ENCODE measurements at regions not wholly inside any gene's neighbourhood (a gene's known extent, or its start where the extent isn't known, plus 50 kb on each side); places are given as distances from the start of the nearest gene placed in this dataset.
"Not testable (repeated sequence)": the region's sequence is repeated elsewhere in the genome, so short reads cannot be mapped to it uniquely, and the experiment has no call there.

DNA sequence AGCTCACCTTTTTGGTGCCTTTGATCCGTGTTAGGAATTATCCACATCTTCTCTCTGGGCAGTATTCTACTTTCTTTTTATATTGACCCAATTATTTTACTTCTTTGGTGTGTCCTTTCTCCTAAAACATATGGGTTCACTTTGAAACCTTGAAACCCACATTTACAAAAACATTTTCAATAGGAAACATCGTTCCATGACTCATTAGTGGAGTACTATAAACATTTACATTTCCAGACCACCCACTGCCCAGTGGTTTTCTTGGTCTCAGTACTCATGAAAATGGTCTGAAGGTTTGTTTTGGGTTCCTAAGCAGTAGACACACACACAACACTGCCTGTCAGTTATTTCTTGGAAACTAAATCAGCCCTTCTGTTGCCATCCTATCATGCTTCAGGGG is 111.7 kb upstream of the LPCAT1 start:
- DNase-seq (ENCODE audit: low spot score), result not testable (repeated sequence)

DNA sequence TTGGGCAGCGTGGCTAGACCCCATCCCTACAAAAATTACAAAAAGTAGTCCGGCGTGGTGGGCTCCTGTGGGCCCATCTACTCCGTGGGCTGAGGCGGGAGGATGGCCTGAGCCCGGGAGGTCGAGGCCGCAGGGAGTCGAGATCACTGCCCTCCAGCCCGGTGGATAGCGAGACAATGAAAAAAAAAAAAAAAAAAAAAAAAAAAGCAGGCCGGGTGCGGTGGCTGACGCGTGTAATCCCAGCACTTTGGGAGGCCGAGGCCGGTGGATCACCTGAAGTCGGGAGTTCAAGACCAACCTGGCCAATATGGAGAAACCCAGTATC is 110.5 kb upstream of the LPCAT1 start:
- no peak for DNase-seq (ENCODE audit: low spot score)

DNA sequence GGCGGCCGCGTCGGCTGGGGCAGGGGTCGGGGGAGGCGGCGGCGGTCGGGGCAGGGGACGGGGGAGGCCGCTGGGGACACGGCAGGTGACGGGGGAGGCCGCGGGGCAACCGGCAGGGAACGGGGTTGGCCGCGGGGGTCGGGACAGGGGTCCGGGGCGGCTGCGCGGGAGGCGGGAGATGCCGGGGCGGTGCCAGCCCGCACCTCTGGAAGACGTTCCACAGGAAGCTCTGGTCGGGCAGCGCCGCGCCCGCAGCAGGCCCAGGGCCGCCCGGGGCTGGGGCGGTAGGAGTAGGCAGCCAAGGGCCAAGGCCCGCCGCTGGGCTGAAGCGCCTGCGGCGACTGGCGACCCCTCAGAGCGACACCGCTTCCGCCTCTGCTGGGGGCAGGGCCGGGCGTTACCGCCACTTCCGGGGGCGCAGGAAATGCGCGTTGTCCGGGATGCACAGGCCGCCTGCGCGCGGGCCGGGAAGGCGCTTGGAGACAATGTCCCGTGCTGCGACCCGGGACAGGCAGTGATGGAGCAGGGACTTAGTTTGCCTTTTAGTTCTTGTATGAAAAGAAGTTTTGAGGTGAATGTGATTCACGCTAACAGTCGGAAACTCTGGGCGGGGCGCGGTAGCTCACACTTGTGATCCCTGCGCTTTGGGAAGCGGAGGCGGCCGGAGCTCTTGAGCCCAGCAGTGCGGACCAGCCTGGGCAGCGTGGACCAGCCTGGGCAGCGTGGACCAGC is 110.0 kb upstream of the LPCAT1 start:
- DNase-seq (ENCODE audit: low spot score), result peak; percentile 88

DNA sequence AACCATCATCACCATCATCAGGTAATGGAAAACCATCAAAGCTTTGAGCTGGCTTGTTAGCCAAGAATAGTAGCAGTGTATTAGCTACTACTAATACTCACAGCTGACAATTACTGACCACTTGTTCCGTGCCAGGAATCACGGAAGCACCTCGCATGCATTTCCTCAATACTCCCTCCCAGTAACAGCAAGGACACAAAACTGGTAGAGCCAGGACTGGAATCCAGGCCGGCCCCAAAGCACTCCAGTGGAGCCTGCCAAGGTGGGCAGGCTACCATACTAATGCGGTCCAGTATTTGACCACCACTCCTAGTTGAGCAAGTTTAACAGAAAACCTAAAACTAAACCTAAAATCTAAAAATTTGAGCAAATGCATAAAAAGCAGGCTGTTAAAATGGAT is 107.2 kb upstream of the LPCAT1 start:
- not testable (repeated sequence) for DNase-seq (ENCODE audit: low spot score)

DNA sequence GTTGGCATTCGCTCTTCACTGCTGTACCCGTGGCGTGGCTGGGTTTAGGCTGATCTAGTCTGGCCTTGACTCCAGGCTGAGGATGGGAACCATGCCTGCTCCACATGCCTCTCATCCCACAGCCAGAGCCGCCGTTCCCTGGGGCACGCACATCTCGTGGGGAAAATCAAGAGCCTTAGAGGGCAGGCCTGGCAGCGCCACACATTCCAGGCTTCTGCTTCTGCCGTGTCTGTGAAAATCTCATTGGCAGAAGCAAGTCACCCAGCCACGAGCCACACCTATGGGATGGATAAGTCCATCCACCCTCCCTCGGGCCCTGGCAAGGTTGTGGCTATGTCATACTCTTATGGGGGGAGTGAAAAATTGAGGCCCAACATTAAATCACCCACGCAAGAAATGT is 102.6 kb upstream of the LPCAT1 start:
- DNase-seq (ENCODE audit: low spot score), result not testable (repeated sequence)

DNA sequence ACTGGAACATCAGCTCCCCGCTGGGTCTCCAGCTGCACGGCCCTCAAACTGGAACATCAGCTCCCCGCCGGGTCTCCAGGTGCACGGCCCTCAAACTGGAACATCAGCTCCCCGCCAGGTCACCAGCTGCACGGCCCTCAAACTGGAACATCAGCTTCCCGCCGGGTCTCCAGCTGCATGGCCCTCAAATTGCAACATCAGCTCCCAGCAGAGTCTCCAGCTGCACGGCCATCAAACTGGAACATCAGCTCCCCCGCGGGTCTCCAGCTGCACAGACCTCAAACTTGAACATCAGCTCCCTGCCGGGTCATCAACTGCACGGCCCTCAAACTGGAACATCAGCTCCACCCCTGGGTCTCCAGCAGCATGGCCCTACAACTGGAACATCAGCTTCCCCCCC is 95.8 kb upstream of the LPCAT1 start:
- not testable (repeated sequence) for DNase-seq (ENCODE audit: low spot score)

DNA sequence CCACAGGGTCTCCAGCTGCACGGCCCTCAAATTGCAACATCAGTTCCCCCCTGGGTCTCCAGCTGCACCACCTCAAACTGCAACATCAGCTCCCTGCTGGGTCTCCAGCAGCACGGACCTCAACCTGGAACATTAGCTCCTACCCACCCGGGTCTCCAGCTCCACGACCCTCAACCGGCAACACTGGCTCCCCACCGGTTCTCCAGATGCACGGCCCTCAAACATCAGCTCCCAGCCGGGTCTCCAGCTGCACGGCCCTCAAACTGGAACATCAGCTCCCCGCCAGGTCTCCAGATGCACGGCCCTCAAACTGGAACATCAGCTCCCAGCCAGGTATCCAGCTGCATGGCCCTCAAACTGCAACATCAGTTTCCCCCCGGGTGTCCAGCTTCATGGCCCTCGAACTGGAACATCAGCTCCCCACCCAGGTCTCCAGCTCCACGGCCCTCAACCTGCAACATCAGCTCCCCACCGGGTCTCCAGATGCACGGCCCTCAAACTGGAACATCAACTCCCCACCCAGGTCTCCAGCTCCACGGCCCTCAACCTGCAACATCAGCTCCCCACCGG is 94.6 kb upstream of the LPCAT1 start:
- not testable (repeated sequence) for DNase-seq (ENCODE audit: low spot score)

DNA sequence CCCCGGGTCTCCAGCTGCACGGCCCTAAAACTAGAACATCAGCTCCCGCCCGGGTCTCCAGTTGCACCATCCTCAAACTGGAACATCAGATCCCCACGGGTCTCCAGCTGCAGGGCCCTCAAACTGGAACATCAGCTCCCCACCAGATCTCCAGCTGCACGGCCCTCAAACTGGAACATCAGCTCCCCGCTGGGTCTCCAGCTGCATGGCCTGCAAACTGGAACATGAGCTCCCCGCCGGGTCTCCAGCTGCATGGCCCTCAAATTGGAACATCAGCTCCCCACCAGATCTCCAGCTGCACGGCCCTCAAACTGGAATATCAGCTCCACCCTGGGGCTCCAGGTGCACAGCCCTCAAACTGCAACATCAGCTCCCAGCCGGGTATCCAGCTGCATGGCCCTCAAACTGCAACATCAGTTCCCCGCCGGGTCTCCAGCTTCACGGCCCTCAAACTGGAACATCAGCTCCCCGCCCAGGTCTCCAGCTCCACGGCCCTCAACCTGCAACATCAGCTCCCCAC is 93.5 kb upstream of the LPCAT1 start:
- DNase-seq (ENCODE audit: low spot score), result not testable (repeated sequence)

DNA sequence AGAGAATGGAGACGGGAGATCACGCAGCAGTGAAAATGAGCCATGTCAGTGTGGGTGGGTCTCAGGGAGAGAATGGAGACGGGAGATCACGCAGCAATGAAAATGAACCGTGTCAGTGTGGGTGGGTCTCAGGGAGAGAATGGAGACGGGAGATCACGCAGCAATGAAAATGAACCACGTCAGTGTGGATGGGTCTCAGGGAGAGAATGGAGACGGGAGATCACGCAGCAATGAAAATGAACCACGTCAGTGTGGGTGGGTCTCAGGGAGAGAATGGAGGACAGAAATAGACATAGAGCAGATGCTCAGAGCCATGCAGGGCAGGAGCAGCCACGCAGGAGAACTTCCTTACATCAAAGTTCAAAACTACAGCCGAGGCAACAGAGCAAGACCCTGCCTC is 89.8 kb upstream of the LPCAT1 start:
- not testable (repeated sequence) for DNase-seq (ENCODE audit: low spot score)

DNA sequence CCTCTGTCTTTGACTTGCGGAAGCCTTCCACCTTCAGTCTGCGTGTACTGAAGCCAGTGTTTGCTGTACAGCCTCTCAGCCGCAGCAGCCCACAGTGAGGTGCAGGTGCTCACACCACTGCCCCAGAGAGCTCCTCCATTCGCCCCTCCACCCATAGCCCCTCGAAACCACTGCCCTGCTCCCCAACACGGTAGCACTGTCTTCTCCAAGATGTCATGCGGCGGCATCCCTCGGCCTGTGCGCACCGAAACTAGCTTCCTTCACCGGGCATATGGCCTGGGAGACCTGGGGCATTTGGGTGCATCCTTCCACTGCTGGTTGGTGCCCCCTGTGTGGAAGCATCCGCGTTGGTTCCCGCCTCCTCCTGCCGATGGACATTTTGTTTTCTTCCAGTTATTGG is 86.8 kb upstream of the LPCAT1 start:
- not testable (repeated sequence) for DNase-seq (ENCODE audit: low spot score)

DNA sequence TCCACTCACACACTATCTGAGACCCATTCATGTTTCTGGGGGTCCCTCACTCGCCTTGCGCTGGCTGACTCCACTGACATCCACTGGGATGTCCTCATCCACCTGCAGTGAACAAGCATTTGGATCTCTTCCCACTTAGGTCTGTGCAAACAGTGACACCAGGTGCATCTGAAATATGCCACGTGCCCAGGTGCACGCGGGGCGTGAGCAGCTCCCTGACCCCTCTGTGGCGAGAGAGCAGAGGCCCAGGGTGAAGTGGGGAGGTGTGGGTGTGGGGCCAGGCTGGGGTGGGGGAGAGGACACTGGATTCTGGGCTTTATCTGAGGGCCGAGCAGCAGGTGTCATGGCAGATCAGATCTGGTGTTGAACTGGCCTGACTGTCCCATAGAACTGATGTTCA is 85.4 kb upstream of the LPCAT1 start:
- not testable (repeated sequence) for DNase-seq (ENCODE audit: low spot score)

DNA sequence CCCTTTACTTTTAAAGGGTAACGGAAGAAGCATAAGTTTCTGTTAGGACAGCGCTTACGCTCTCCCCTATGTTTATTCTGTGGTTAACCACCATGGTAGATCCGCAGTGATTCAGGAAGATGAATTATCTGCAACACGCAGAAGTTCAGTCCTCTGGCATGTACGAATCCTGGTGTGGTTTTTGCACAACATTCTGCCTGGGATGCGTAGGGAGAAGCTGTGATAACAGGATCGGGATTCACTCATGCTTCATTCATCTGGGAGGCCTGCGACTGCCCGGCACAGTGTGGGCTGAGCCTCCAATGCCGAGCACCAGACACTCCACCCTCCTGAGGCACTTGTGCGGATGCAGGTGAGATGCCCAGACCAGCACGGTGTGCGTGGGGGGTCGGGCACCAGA is 84.6 kb upstream of the LPCAT1 start:
- not testable (repeated sequence) for DNase-seq (ENCODE audit: low spot score)

DNA sequence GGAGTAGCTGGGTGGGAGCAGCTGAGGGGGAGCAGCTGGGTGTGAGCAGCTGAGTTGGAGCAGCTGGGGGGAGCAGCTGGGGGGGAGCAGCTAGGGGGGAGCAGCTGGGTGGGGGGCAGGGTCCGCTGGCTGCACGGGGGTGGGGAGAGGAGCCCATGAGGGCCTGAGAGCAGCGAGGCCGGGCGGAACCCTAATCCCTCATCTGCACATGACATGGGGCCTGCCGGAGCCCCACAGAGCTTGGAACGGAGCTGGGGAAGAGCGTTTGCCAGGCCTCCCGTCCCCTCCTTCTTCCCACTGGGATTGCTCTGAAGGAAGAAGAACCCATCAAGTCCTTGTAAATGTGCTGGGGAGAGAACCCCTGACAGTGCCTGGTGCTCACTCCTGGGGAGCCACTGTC is 83.2 kb upstream of the LPCAT1 start:
- not testable (repeated sequence) for DNase-seq (ENCODE audit: low spot score)

DNA sequence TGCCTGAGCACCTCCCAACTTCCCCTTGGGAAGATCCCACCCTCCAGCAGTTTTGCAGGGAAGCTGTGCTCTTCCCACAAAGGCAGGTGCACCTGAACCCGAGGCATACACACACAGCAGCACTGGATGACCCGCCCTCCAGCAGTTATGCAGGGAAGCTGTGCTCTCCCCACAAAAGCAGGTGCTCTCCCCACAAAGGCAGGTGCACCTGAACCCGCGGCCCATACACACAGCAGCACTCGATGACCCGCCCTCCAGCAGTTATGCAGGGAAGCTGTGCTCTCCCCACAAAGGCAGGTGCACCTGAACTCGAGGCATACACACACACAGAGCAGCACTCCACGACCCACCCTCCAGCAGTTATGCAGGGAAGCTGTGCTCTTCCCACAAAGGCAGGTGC is 80.2 kb upstream of the LPCAT1 start:
- not testable (repeated sequence) for DNase-seq (ENCODE audit: low spot score)

DNA sequence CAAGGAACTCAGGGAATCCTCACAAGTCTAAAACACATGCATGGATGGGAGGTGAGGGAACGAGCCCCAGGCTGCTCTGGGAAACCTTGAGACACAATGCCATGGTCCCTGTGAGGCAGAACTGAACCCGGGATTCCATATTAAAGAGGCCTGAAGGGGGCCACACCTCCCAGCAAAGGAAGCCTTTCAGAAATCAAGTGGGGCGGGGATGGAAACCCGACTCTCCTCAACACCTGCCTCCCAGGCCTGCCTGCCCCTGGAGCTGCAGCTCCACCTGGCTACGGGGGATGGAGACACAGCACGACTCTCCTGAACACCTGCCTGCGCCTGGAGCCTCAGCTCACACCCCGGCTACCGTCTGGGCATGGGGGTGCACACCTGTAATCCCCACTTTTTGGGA is 77.8 kb upstream of the LPCAT1 start:
- DNase-seq (ENCODE audit: low spot score), result peak; percentile 12

DNA sequence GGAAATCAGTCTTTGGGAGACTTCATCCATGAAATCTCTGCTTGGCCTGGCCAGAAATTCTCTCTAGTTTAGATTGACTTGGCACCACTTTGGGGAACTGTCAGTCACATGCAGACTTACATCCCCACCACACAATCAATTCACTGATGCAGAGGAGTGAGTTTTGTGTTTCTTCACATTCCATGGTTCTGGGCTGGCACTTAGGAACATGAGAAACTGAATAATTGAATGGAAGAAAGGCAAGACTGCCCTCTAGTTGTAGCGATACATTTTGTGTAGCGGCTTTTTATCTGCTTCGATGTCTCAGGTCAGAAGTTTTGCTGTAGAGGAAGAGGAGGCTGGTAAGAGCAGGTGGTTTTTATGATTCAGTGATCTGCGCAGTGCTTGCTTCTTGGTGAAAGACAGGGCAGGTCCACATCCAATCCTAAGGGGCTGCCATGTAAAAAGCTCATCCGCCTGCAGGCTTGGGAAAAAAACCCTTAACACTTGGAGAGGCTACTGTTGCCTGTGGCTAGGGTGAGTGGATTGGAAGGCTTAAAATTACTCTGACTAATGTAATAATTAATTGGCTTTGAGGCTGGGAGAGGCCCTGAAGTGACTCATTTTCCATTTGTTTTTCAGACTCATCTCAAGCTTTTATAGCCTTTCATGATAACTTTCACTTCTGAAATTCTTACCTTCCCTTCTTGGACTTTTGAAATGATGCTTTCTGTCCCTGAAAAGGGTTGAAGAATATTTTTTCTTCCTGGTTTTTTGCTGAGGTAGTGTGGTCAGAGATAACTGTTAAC is 75.4 kb upstream of the LPCAT1 start:
- DNase-seq (ENCODE audit: low spot score), result peak; percentile 5

DNA sequence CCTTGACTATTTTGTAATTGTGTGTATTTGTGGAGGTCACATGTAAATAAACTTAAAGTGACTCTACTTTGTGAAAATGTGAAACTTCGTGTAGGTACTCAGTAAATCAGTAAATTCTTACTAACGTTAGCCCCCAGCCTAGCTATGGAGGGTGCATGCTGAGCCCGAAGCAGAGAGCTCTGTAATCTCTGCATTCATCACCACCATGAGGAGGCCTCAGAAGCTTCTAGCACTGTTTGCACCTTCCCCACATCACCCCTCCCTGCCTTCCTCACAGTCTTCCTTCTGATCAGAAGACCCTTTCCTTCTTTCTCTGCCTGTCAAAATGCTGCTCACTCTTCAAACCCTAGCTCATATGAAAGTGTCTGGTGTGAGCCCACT is 73.3 kb upstream of the LPCAT1 start:
- not testable (repeated sequence) for DNase-seq (ENCODE audit: low spot score)

DNA sequence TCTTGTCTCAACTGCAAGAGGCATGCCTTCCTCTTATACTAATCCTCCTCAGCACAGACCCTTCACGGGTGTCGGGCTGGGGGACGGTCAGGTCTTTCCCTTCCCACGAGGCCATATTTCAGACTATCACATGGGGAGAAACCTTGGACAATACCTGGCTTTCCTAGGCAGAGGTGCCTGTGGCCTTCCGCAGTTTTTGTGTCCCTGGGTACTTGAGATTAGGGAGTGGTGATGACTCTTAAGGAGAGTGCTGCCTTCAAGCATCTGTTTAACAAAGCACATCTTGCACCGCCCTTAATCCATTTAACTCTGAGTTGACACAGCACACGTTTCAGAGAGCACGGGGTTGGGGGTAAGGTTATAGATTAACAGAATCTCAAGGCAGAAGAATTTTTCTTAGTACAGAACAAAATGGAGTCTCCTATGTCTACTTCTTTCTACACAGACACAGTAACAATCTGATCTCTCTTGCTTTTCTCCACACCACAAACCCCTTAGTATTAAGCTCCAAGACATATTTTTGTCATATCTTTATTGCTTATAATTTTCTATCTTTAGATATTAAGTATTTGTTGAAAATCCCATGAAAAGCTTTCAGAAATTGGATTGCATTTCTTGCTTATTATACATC is 72.8 kb upstream of the LPCAT1 start:
- DNase-seq (ENCODE audit: low spot score), result not testable (repeated sequence)

DNA sequence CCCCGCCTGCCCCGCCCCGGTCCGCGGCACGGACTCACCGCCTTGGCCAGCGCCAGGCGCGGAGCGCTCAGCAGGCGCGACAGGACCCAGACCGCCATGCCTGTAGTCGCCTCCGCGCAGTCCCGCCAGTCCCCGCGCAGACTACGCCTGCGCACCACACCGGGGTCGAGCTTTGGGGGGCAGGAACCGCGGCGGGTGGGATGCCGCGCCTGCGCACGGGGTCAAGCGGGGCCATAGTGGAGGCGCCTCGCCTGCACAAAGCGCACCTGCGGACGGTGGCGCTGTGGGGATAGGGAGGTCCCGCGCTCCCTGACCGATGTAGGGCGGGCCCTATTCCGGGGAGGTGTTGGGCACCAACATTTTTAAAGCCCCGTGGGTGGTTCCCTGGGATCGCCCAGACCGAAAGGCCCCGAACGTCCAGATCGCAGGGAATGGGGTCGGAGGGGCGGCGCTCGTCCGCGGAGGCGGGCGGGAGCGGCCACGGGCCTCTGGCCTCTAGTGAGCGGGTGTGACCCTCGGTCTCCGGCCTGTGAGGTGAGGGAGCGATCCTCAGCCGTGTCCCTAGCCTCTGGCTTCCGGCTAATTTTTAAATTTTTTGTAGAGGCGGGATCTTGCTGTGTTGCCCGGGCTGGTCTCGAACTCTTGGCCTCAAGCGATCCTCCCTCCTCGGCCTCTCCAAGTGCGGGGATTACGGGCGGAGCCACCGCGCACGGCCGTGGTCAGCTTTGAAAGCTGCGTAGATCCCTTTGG is 70.8 kb upstream of the LPCAT1 start:
- no peak for DNase-seq (ENCODE audit: low spot score)

DNA sequence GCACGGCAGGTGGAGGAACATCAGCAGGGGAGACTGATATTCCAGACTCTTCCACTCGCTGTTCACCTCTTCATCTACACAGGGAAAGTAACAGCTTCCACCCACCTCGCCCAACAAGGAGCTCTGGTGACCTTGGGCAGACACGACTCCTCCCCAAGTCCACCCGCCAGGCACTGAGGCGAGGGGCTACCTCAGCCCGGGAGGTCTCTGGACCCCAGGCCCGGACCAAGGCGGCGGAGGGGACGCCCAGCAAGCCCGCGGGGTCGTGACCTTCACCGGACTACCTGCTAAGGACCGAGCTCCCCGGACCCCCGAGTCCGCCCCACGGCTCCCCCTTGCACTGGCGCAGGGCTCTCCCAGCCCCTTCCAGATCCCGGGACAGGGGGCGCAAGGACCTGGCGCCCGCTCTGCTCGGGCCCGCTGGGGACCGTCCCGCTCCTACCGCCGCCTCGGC is 70.2 kb upstream of the LPCAT1 start:
- no peak for DNase-seq (ENCODE audit: low spot score)

DNA sequence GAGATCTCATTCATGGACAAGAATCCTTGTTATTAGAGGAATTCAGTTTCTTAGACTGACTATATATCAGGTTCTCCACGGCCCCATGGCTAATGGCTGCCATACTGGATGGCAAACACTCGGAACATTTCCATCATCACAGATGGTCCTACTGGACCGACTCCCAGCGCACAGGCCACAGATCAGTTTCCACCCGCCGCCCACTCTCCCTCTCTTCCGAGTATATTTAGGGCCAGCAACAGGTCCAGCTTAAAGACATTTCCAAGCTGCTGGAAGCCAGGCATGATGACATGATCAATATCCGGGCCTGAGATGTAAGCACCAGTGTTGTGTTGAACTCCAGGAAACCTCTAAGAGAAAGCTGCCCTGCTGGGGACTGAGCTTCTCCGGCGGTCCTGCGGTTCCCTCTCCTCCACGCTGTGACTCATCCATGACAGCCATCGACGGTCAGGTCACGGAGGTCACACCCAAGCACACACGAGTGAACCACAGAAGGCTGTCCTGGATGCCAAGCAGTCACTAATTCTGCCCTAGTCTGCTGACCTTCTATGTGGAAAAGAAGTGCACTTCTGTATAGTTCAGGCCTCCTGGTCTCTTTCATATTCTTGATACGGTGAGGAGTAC is 64.4 kb upstream of the LPCAT1 start:
- DNase-seq (ENCODE audit: low spot score), result not testable (repeated sequence)

All from RKO (cell line).